Natural killer cell (primary cell): ENCODE measurements at regions not wholly inside any gene's neighbourhood (a gene's known extent, or its start where the extent isn't known, plus 50 kb on each side); places are given as distances from the start of the nearest gene placed in this dataset.

Experiments used
- ATAC-seq, 3 donors: fragments of 150-1000 bp in 2 of 3; fragments of 200-7000 bp in 1 of 3; cut with Tn5 transposase; 1 replicate in 1 of 3; 2 replicates in 2 of 3; pipeline ENCODE4 v1.10.0; 2021; ENCODE audit warnings: mild to moderate bottlenecking in 2 of 3, moderate library complexity in 2 of 3
- DNase-seq, 2 donors: peaks; one replicate each; pipeline versions ENCODE4 v3.0.0 to v3.0.0-alpha.2; 2013 to 2021; ENCODE audit warnings: mixed read lengths in 1 of 2
- H3K27ac ChIP-seq: one replicate; pipeline ENCODE4 v1.5.1; 2013; ENCODE audit warnings: mild to moderate bottlenecking, low read length
- H3K27me3 ChIP-seq: one replicate; pipeline ENCODE4 v1.6.1; 2013; ENCODE audit warnings: low read length; ENCODE audit not compliant: control insufficient read depth, insufficient read depth
- H3K36me3 ChIP-seq: one replicate; pipeline ENCODE4 v1.6.1; 2013; ENCODE audit warnings: low read length; ENCODE audit not compliant: control insufficient read depth, insufficient read depth
- H3K4me1 ChIP-seq: one replicate; pipeline ENCODE4 v1.6.1; 2013; ENCODE audit warnings: low read length; ENCODE audit not compliant: control insufficient read depth, insufficient read depth
- H3K4me3 ChIP-seq: one replicate; pipeline ENCODE4 v1.5.1; 2013; ENCODE audit warnings: low read length
- H3K9me3 ChIP-seq: one replicate; pipeline ENCODE4 v1.6.1; 2013; ENCODE audit warnings: low read length; ENCODE audit not compliant: control insufficient read depth, insufficient read depth
- H3K27ac Mint-ChIP-seq, 2 donors: one replicate each; pipeline ENCODE4 v1.8.0; 2022; ENCODE audit warnings: mild to moderate bottlenecking in 2 of 2, mixed read lengths in 2 of 2, moderate library complexity in 1 of 2
- H3K27me3 Mint-ChIP-seq, 2 donors: one replicate each; pipeline ENCODE4 v1.8.0; 2022; ENCODE audit warnings: low read depth in 2 of 2, mixed read lengths in 2 of 2
- H3K36me3 Mint-ChIP-seq: one replicate; pipeline ENCODE4 v1.8.0; 2022; ENCODE audit warnings: mixed read lengths
- H3K4me1 Mint-ChIP-seq, 2 donors: one replicate each; pipeline ENCODE4 v1.8.0; 2022; ENCODE audit warnings: mixed read lengths in 2 of 2
- H3K4me3 Mint-ChIP-seq: one replicate; pipeline ENCODE4 v1.8.0; 2022; ENCODE audit warnings: mild to moderate bottlenecking, moderate library complexity, mixed read lengths
- H3K9me3 Mint-ChIP-seq, 2 donors: one replicate each; pipeline ENCODE4 v1.8.0; 2022; ENCODE audit warnings: mixed read lengths in 2 of 2
- CTCF ChIP-seq: fragments of 200-600 bp; IDR thresholded peaks from one replicate; pipeline ENCODE4 v1.8.0; 2022; ENCODE audit warnings: antibody characterized with exemption
- WGBS: methylation state at CpG from one replicate; pipeline ENCODE4 v1.1.7; 2013; ENCODE audit warnings: missing lambda C conversion rate; ENCODE audit not compliant: insufficient coverage; 5-methylcytosine and 5-hydroxymethylcytosine counted together
- intact Hi-C: fragments of 100-400 bp; cut with micrococcal nuclease; formaldehyde crosslinking; loops from one replicate; pipeline ENCODE4 v1.14.2; 2022

- Histone ChIP-seq H3K4me3 (no peak overlapping the region), H3K36me3 (no peaks in the 10 kb centered on the region), H3K9me3 (no peaks in the 10 kb centered on the region), H3K4me1 (no peaks in the 10 kb centered on the region), H3K27me3 (no peaks in the 10 kb centered on the region), H3K27ac (no peak overlapping the region)
- DNase-seq (no peak), ATAC-seq (no peak)
- Mint-ChIP-seq H3K4me1 (no peaks in the 10 kb centered on the region), H3K27me3 (peaks cover 0 to 5% of the 10 kb centered on the region in 2 donors), H3K9me3 (no peaks in the 10 kb centered on the region), H3K4me3 (no peak overlapping the region), H3K36me3 (no peaks in the 10 kb centered on the region), H3K27ac (no peak overlapping the region)
- 96% methylated on average over 4 of the region's 4 CpGs for WGBS
- intact Hi-C loops: no loop called here
- no peak for TF ChIP-seq CTCF
Measured at GRCh38 chr1:4532656-4533055, 121.8 kb upstream of the AJAP1 start.

- whole genome bisulfite sequencing: 86% methylated on average over 2 of the region's 4 CpGs
- no peak for TF ChIP-seq CTCF
Measured at GRCh38 chr1:4546911-4547310, 107.5 kb upstream of the AJAP1 start.

GRCh38 chr1:4549930-4550329 is 104.5 kb upstream of the AJAP1 start:
- 49% methylated on average over 3 of the region's 3 CpGs for WGBS
- H3K36me3 Mint-ChIP-seq: no peaks in the 10 kb centered on the region
- intact Hi-C loops: no loop called here

More at GRCh38 chr1:4546911-4547310, 107.5 kb upstream of the AJAP1 start:
- Mint-ChIP-seq H3K4me1 (no peaks in the 10 kb centered on the region), H3K36me3 (no peaks in the 10 kb centered on the region), H3K27me3 (peaks cover 0 to 4% of the 10 kb centered on the region in 2 donors), H3K27ac (no peak overlapping the region), H3K4me3 (no peak overlapping the region), H3K9me3 (peaks cover 0 to 2% of the 10 kb centered on the region in 2 donors)
- ATAC-seq (no peak), DNase-seq (no peak)
- Histone ChIP-seq H3K27ac (no peak overlapping the region), H3K4me3 (no peak overlapping the region), H3K36me3 (no peaks in the 10 kb centered on the region), H3K9me3 (no peaks in the 10 kb centered on the region), H3K27me3 (no peaks in the 10 kb centered on the region), H3K4me1 (no peaks in the 10 kb centered on the region)
- intact Hi-C loops: no loop called here

More at GRCh38 chr1:4549930-4550329, 104.5 kb upstream of the AJAP1 start:
- Mint-ChIP-seq H3K27me3 (peaks cover 0 to 5% of the 10 kb centered on the region in 2 donors), H3K4me1 (no peaks in the 10 kb centered on the region), H3K4me3 (no peak overlapping the region), H3K9me3 (no peaks in the 10 kb centered on the region), H3K27ac (no peak overlapping the region)
- no peaks in the 10 kb centered on the region for H3K9me3 ChIP-seq
- H3K4me3 ChIP-seq: no peak overlapping the region
- no peak overlapping the region for H3K27ac ChIP-seq
- DNase-seq (no peak), ATAC-seq (no peak)
- no peaks in the 10 kb centered on the region for H3K36me3 ChIP-seq
- no peaks in the 10 kb centered on the region for H3K4me1 ChIP-seq
- no peak for TF ChIP-seq CTCF
- no peaks in the 10 kb centered on the region for H3K27me3 ChIP-seq
